GM12865 (cell line): ENCODE measurements at regions not wholly inside any gene's neighbourhood (a gene's known extent, or its start where the extent isn't known, plus 50 kb on each side); places are given as distances from the start of the nearest gene placed in this dataset.
"Not testable (repeated sequence)": the region's sequence is repeated elsewhere in the genome, so short reads cannot be mapped to it uniquely, and the experiment has no call there.

Experiments used
- DNase-seq: peaks from one replicate; pipeline ENCODE4 v3.0.0; 2010; ENCODE audit warnings: low read depth
- H3K4me3 ChIP-seq: 2 replicates; pipeline ENCODE4 v1.5.1; 2011; ENCODE audit warnings: mild to moderate bottlenecking, low read depth, low read length, control low read depth
- CTCF ChIP-seq: IDR thresholded peaks from 2 replicates; pipeline ENCODE4 v1.5.1; 2011; ENCODE audit warnings: low read length, control low read depth, low read depth, inconsistent platforms; ENCODE audit not compliant: insufficient read depth; ENCODE audit errors: missing control alignments

DNA sequence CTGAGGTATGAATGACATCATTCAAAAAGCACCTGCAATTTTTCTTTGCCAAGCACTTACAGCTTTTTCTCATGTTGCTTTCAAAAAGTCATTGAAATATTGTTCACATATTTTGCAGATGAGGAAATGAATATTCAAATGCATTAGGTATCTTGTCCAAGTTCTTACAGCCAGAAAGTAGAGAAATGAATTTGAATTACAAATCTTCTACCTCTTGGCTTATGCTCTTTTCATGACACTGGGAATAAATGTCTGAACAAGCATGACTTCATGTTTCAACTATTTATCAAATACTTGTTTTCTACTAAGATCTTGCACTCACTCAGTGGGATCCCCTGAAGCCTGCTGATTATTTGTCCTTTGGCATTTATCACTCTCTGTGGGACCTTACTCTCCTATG lies 267.2 kb upstream of the BTG1 start:
- TF ChIP-seq CTCF: no peak
- no peak for DNase-seq
- no peak overlapping the region for H3K4me3 ChIP-seq

- no peak for DNase-seq
- H3K4me3 ChIP-seq: no peak overlapping the region
- TF ChIP-seq CTCF: no peak
Measured at GRCh38 chr12:92411687-92412086, 266.0 kb upstream of the BTG1 start.

DNA sequence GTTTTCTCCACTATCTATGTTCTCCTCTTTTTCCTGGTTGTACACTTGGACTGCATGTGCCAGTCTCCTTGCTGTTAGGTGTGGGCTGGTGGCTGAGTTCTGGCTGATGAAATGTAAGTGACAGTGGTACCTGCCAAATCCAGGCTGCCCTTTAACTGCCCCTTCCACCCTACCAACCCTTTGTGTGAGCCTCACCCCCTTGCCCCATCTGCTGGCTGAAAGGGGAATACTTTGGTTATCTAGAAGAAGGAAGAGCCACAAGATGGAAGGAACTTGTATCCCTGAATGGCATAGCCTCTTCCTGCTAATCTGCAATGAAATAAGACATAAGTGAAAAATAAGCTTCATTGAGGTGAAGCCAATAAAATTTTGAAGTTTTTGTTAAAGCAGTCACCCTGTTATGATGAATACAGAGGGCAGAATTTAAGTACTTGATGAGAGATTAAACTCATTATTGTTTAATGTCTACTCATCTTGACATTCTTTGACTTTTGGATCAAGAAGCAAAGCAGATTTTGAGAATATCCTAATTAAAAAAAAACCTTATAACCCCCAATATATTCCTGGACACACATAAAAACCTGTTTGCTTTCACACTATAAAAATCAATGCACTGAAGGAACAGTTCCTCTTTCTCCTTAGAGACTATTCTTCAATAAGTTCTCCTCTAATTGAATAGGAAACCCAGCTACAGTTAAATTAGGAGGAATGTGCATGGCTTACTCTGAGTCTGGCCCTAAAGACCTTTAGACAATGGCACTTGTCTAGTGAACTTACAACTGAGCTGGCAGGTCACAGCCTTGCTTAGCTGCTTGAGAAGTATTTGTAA lies 262.6 kb upstream of the BTG1 start:
- TF ChIP-seq CTCF: peak; percentile 69
- no peak overlapping the region for H3K4me3 ChIP-seq
- DNase-seq: peak; percentile 87

DNA sequence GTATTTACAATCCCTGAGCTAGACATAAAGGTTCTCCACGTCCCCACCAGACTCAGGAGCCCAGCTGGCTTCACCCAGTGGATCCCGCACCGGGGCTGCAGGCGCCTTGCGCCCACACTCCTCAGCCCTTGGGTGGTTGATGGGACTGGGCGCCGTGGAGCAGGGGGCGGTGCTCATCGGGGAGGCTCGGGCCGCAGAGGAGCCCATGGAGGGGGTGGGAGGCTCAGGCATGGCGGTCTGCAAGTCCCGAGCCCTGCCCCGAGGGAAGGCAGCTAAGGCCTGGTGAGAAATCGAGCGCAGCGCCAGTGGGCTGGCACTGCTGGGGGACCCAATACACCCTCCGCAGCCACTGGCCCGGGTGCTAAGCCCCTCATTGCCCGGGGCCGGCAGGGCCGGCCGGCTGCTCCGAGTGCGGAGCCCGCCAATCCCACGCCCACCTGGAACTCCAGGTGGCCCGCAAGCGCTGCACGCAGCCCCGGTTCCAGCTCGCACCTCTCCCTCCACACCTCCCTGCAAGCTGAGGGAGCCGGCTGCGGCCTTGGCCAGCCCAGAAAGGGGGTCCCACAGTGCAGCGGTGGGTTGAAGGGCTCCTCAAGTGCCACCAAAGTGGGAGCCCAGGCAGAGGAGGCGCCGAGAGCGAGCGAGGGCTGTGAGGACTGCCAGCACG lies 260.9 kb upstream of the BTG1 start:
- not testable (repeated sequence) for H3K4me3 ChIP-seq, DNase-seq

- not testable (repeated sequence) for H3K4me3 ChIP-seq, DNase-seq
Measured at GRCh38 chr12:92405801-92406251, 260.2 kb upstream of the BTG1 start.

GRCh38 chr12:92404921-92405320 lies 259.3 kb upstream of the BTG1 start:
- TF ChIP-seq CTCF: no peak
- no peak overlapping the region for H3K4me3 ChIP-seq
- DNase-seq: no peak

DNA sequence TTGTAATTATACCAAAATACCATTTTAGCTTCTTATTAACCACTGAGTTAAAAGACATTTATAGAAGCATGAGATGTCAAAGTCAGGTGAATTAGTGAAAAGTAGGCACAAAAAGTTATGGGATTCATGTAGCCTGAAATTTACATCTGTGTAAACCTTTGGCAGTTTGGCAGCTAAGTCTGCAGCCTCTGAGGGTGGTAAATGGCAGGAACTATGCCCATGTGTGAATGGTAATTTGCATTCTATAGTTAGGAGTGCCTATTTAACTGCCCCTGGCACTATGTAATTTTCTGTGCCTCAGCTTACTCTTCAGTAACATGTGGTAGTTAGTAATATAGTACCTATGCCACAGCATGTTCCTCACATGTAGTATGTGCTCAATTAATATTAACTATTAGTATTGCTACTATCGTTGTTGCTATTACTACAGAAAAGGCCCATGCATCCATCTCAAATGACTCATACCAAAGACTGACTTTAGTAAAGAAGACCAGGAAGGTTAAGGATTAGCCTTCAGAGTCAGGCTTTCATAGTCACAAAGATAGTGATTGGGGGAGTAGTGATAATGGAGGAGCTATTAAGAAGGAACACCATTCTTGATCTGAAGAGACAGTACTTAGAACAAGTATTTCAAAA lies 258.7 kb upstream of the BTG1 start:
- no peak for TF ChIP-seq CTCF
- H3K4me3 ChIP-seq: peak overlapping the region; percentile 20; the same call in 1 of the 2 replicates
- peak; percentile 32 for DNase-seq
